ENCODE measurements at regions not wholly inside any gene's neighbourhood (a gene's known extent, or its start where the extent isn't known, plus 50 kb on each side); places are given as distances from the start of the nearest gene placed in this dataset.
A peak's percentile ranks its signal among the peaks of the same experiment; 100 is the strongest.

GRCh38 chr20:53828682-53829254 is 235.1 kb upstream of the ZNF217 start:
- TF ChIP-seq CTCF (IDR thresholded peaks at IDR 0.05; ENCODE audit: low read depth, low read length, missing input control) (no peak), ZBTB33 (IDR thresholded peaks at IDR 0.05) (no peak), REST (IDR thresholded peaks at IDR 0.05) (no peak), ATF3 (IDR thresholded peaks at IDR 0.05) (no peak), SP1 (IDR thresholded peaks at IDR 0.05) (no peak), MAX (IDR thresholded peaks at IDR 0.05) (no peak), FOXA1 (IDR thresholded peaks at IDR 0.05) (no peak), RAD21 (IDR thresholded peaks at IDR 0.05) (peak in 1 of 2 donors; percentile 24), TAF1 (conservative IDR thresholded peaks at IDR 0.05) (no peak), YY1 (IDR thresholded peaks at IDR 0.05) (peak; percentile 31), NR2F2 (IDR thresholded peaks at IDR 0.05) (no peak)

All from liver (tissue), 3 donors.